ENCODE measurements at regions not wholly inside any gene's neighbourhood (a gene's known extent, or its start where the extent isn't known, plus 50 kb on each side); places are given as distances from the start of the nearest gene placed in this dataset.

DNA sequence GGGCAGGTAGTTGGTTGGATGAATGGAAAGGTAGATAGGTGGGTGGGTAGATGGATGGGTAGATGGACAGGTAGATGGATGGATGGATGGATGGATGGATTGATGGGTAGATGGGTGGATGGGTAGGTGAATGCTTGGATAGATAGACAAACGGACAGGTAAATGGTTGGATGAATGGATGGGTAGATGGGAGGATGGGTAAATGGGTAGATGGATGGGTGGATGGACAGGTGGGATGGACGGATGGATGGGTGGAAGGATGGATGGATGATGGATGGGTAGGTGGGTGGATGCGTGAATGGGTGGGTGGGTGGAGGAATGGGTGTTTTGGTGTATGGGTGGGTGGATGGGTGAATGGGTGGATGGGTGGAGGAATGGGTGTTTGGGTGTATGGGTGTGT, 50.1 kb upstream of the ASAP2 start:
- Mint-ChIP-seq H3K27me3 (peaks cover 11% of the 10 kb centered on the region), H3K4me1 (ENCODE audit: low read depth) (no peaks in the 10 kb centered on the region), H3K36me3 (ENCODE audit: low read depth) (no peaks in the 10 kb centered on the region), H3K4me3 (no peak overlapping the region), H3K9me3 (no peaks in the 10 kb centered on the region), H3K27ac (no peak overlapping the region)

DNA sequence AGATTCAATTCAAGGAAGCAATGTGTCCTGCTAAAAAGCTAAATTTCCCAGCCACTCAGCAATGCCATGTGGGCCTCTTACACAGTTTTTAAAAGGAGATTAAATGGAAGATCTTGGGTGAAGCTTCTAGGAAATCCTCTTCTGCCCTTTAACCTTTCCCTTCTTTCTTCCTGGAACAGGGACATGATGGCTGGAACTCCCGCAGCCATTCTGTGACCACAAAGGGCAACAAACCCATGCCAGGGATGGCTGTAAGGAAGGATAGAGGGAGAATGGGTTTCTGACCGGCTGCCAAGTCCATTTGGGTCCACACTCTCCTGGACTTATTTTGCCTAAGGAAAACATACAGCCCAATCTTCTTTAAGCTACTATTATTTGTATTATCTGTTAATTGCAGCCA, 52.6 kb upstream of the ASAP2 start:
- no peaks in the 10 kb centered on the region for H3K36me3 Mint-ChIP-seq (ENCODE audit: low read depth)
- no peak overlapping the region for H3K27ac Mint-ChIP-seq
- H3K9me3 Mint-ChIP-seq = no peaks in the 10 kb centered on the region
- no peaks in the 10 kb centered on the region for H3K4me1 Mint-ChIP-seq (ENCODE audit: low read depth)
- no peak overlapping the region for H3K4me3 Mint-ChIP-seq
- peaks cover 11% of the 10 kb centered on the region for H3K27me3 Mint-ChIP-seq

DNA sequence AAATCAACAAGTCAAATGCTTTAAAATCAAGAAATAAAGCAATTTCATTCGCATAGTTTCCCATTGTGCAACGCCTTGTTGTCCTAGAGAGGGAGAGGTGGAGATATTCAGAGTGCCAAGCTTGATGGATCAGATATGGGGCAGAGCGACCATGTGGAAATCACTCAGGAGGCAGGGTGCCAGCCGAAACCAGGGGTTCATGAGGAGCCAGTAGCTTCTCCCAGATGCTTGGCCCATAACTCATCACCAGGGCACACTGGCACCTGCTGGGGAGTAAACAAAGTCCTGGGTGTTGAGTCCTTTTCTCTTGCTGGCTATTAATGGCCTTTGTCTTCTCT, 53.0 kb upstream of the ASAP2 start:
- Mint-ChIP-seq H3K4me3 (no peak overlapping the region), H3K9me3 (no peaks in the 10 kb centered on the region), H3K27me3 (peaks cover 11% of the 10 kb centered on the region), H3K36me3 (ENCODE audit: low read depth) (no peaks in the 10 kb centered on the region), H3K4me1 (ENCODE audit: low read depth) (no peaks in the 10 kb centered on the region), H3K27ac (no peak overlapping the region)

DNA sequence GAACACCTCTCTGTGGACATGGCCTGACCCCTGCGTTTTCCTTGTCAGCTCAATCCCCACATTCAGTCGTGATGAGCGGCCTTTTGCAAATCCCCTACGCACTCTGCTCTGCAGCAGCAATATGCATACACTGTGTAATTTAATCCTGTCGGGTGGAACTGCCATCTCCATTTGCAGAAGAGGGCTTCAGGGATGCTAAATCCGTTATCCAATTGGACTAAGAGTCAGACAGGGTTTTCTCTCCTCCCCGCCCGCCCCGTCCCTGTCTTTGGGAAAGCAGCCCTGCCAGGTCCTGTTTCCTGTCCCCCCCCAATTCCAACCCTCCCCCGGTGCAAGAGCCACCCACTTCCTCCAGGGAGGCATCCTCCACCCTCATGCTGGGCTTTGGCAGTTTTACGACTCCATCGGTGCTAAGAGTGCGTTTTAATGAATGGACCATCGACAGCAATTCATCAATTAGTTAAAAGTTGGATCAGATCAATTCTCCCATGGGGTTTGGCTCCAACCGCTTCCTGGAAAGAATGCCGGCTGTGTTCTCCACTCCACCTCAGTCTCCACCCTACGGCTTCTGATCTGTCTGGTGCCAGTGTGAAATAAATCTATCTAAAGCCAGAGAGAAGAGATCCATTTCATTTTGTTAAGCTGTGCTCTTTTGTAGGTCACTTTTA, 53.5 kb upstream of the ASAP2 start:
- Mint-ChIP-seq H3K4me3 (no peak overlapping the region), H3K4me1 (ENCODE audit: low read depth) (no peaks in the 10 kb centered on the region), H3K9me3 (no peaks in the 10 kb centered on the region), H3K36me3 (ENCODE audit: low read depth) (no peaks in the 10 kb centered on the region), H3K27ac (no peak overlapping the region), H3K27me3 (peaks cover 12% of the 10 kb centered on the region)

DNA sequence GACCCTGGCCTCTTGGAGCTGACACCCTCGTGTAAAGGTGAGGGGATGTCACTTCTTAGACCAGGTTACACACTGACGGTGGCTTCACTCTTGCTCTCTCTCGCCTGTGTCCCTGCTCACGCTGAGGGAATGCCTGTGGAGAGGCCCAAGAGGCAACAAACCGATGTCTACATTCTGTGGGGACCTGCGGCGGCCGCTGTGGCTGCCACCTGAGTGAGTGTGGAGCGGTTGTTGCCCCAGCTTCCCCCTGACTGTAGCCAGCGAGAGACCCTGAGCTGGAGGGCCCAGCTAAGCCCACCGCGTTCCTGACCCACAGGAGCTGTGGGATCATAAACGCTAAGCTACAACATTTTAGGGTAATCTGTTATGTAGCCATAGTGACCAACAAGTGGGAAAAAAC, 55.7 kb upstream of the ASAP2 start:
- no peaks in the 10 kb centered on the region for H3K9me3 Mint-ChIP-seq
- no peaks in the 10 kb centered on the region for H3K4me1 Mint-ChIP-seq (ENCODE audit: low read depth)
- H3K27me3 Mint-ChIP-seq = peaks cover 14% of the 10 kb centered on the region
- no peak overlapping the region for H3K27ac Mint-ChIP-seq
- H3K4me3 Mint-ChIP-seq = no peak overlapping the region
- no peaks in the 10 kb centered on the region for H3K36me3 Mint-ChIP-seq (ENCODE audit: low read depth)

DNA sequence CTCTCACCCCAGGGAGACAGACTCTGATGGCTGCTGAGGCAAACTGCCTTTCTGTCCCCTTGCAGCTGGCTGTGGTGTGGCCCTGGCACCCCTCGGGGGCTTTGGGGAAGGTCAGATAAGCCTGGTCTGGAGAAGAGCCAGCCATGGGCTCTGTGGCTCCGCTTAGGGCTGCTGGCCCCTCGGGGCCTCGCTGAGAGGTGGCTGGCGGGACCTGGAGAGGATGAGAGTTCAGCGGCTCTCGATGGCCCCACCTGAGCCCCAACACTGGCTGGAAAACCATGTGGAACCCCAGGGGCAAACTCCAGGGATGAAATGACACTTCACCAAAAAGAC, 56.1 kb upstream of the ASAP2 start:
- no peaks in the 10 kb centered on the region for H3K36me3 Mint-ChIP-seq (ENCODE audit: low read depth)
- H3K27me3 Mint-ChIP-seq = peaks cover 14% of the 10 kb centered on the region

DNA sequence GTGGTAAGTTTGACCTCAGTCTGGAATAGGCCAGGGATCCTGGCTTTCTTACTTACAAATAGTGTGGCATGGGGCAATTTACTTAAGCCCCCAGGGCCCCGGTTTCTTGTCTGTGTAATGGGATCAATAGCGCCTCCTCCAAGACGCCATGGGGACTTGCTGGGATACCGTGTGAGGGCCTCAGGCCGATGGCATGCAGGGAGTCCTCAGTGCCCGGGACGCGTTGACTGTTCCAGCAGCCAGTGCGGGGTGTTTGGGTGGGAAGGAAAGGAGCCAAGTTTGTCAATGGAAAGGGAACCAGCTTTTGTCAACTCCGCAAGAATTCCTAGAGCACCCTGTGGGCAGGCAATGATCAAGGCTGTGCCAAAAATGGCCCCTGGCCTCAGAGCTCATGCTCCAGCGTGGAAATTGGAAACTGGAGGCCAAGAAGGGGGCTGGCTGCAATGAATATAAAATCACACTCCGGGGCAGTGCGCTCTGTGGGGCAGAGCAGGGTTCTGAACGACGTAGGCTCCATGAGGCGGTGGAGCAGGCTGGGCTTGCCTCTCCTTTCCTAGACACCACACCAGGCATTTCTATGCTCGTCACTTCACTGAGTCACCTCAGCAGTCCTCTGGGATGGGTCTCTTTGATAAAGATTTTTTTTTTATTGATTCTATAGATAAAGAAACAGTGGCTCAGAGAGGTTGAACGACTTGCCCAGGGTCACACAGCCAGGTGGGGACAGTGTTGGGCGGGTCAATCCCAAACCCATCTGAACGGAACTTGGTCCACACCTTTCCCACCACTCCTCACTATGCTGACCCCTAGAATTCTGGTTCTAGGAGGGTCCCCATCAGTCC, 56.7 kb upstream of the ASAP2 start:
- no peaks in the 10 kb centered on the region for H3K4me1 Mint-ChIP-seq (ENCODE audit: low read depth)
- H3K36me3 Mint-ChIP-seq (ENCODE audit: low read depth) = no peaks in the 10 kb centered on the region
- no peak overlapping the region for H3K27ac Mint-ChIP-seq
- no peaks in the 10 kb centered on the region for H3K9me3 Mint-ChIP-seq
- H3K4me3 Mint-ChIP-seq = no peak overlapping the region
- peaks cover 14% of the 10 kb centered on the region for H3K27me3 Mint-ChIP-seq

More for the DNA sequence above, 56.1 kb upstream of the ASAP2 start:
- no peaks in the 10 kb centered on the region for H3K9me3 Mint-ChIP-seq
- H3K27ac Mint-ChIP-seq = no peak overlapping the region
- no peaks in the 10 kb centered on the region for H3K4me1 Mint-ChIP-seq (ENCODE audit: low read depth)
- H3K4me3 Mint-ChIP-seq = no peak overlapping the region

DNA sequence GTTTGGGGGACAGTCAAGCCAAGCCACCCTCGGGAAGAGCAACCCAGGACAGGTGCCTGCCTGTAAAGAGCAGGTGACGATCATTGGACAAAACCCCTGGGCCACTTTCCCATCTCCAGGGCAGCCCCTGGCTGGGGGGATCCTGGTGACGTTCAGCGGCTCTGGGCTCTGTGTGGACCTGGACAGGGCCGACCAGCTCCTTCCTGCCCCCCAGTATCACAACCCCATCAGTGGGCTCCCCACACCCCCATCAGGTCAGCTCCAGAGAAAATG, 57.3 kb upstream of the ASAP2 start:
- Mint-ChIP-seq H3K27me3 (peaks cover 17% of the 10 kb centered on the region), H3K4me3 (no peak overlapping the region), H3K9me3 (no peaks in the 10 kb centered on the region), H3K36me3 (ENCODE audit: low read depth) (no peaks in the 10 kb centered on the region), H3K4me1 (ENCODE audit: low read depth) (no peaks in the 10 kb centered on the region), H3K27ac (no peak overlapping the region)

DNA sequence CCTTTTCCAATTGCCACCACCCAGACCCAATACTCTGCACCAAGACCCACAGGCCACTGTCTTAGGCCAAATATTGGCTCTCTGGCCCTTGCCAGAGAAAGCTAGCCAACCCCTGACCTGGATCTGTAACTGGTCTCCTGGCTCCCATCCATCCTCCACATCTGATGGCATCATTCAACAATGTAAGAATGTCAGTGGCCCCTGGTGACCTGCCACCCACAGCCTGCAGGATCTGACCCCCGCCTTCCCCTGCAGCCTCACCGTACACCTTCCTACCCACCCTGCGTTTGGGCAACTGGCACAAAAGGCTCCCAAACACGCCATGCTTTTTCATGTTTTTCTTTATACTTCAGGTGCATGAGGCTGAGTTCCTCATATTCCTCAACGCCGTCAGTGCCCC, 60.0 kb upstream of the ASAP2 start:
- Mint-ChIP-seq H3K27ac (no peak overlapping the region), H3K9me3 (no peaks in the 10 kb centered on the region), H3K4me1 (ENCODE audit: low read depth) (no peaks in the 10 kb centered on the region), H3K36me3 (ENCODE audit: low read depth) (no peaks in the 10 kb centered on the region), H3K4me3 (no peak overlapping the region), H3K27me3 (peaks cover 13% of the 10 kb centered on the region)

DNA sequence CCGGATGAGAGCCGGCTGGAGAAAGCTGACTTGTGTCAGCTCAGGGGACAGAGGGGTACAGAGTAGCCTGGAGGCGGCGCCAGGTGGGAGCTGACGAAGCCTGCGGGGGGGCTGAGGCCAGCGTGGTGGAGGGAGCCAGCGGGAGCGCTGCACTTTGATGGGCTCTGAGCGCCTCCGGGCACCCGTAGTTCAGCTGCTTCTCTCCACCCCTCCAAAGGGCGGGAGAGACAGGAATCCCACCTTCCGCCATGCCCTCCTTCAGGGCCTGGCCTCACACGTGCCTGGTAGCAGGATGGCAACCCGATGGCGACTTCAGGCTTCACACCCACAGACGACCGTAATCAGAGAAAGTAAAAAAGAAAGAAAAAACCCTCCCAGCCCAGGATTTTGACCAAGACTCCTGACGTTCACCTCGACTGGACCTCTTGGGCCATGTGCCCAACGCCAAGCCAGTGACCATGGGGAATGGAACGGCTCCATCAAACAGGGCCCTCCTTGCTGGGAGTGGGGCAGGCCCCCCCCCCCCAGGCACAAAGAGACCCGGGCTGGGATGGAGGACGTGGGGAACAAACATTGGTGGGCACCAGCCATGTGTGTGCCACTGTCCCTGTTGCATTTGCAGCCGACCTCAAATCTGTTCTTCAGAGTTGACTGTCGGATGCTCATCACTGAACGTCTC, 60.7 kb upstream of the ASAP2 start:
- Mint-ChIP-seq H3K36me3 (ENCODE audit: low read depth) (no peaks in the 10 kb centered on the region), H3K4me3 (no peak overlapping the region), H3K27ac (no peak overlapping the region), H3K9me3 (no peaks in the 10 kb centered on the region), H3K4me1 (ENCODE audit: low read depth) (no peaks in the 10 kb centered on the region), H3K27me3 (peaks cover 16% of the 10 kb centered on the region)

DNA sequence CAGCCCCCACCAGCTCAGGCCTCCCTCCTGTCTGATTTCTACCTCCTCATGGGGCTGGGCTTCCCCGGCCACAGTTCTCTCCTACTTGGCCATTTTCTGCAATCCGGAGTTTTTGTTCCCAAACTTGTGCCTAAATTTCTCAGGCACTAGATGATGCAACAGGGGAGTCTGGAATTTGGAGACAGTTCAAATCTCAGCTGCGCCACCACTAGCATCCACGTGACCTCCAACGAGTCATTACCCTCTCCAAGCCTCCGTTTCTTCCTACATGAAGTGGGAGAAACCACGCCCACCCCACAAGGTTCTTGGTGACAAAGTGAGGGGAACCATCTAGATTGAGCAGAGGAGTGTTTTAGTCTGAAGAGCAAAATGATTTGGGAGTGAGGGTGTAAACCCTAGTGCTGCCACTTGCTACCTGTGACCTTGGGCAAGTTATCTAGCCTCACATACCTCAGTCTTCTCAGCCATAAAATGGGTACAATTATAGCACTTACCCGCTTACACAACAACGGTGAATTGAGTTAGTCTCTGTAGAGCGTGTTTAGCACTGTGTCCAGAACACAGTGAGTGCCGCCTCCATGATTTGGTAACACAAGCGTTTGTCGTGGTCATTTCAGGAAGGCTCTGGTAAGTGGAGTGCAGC, 61.4 kb upstream of the ASAP2 start:
- Mint-ChIP-seq H3K9me3 (no peaks in the 10 kb centered on the region), H3K36me3 (ENCODE audit: low read depth) (no peaks in the 10 kb centered on the region), H3K4me3 (no peak overlapping the region), H3K27ac (no peak overlapping the region), H3K4me1 (ENCODE audit: low read depth) (no peaks in the 10 kb centered on the region), H3K27me3 (peaks cover 16% of the 10 kb centered on the region)

DNA sequence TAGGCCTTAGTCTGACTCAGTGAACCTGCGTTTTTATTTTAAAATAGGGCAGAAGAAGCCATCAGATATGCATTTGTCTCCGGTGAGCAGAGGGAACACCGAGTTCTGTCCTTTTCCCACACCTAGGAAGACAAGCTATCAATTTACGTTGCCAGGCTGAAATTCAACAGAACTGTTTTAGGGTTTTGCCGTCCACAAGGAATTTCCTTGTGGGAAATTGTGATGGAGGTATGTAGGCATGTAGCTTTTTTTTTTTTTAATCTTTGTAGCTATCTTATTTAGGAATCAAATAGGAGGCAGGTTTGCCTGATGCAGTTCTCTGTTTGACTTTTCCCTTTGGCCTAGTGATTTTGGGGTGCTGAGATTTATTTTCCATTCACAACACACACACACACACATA, 62.0 kb upstream of the ASAP2 start:
- Mint-ChIP-seq H3K27me3 (peaks cover 16% of the 10 kb centered on the region), H3K4me1 (ENCODE audit: low read depth) (no peaks in the 10 kb centered on the region), H3K4me3 (no peak overlapping the region), H3K36me3 (ENCODE audit: low read depth) (no peaks in the 10 kb centered on the region), H3K27ac (no peak overlapping the region), H3K9me3 (no peaks in the 10 kb centered on the region)

DNA sequence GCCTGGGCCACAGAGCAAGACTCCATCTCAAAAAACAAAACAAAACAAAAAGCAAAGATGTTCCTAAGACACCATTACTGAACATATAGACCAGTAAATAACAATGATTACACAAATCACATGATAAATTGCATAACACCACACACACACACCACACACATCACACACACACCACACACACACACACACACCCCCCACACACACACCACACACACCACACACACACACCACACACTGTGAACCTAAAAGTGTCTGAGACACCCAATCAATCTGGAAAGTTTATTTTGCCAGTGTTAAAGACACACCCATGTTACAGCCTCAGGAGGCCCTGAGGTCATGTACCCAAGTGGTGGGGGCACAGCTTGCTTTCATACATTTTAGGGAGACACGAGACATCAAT, 62.6 kb upstream of the ASAP2 start:
- peaks cover 16% of the 10 kb centered on the region for H3K27me3 Mint-ChIP-seq
- no peaks in the 10 kb centered on the region for H3K36me3 Mint-ChIP-seq (ENCODE audit: low read depth)
- H3K27ac Mint-ChIP-seq = no peak overlapping the region
- H3K4me1 Mint-ChIP-seq (ENCODE audit: low read depth) = no peaks in the 10 kb centered on the region
- no peak overlapping the region for H3K4me3 Mint-ChIP-seq
- H3K9me3 Mint-ChIP-seq = no peaks in the 10 kb centered on the region

DNA sequence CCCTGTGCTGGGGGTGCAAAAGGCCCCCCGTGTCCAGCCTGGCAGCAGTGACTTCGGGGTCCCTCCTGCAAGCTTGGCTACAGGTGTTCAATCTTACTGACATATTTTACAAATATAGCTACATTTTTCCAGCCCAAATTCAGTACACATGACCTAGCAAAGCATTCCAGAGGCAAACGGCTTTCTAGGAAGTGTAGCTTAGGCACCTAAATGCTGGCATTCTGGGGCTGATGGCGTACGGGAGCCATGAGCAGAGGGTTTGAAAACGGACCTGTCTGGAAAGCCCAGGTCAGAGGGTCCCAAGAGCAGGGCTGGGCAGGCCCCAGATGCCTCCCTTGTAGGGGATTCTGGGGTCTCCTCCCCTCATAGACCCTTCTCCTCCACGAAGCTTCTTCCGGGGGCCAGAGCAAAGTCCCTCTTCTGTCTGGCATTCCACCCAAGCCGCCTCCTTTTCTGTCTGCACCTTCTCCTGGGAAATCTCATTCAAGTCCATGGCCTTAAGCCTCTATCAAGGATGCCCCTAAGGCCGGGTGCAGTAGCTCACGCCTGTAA, 63.3 kb upstream of the ASAP2 start:
- Mint-ChIP-seq H3K9me3 (no peaks in the 10 kb centered on the region), H3K36me3 (ENCODE audit: low read depth) (no peaks in the 10 kb centered on the region), H3K4me1 (ENCODE audit: low read depth) (no peaks in the 10 kb centered on the region), H3K4me3 (no peak overlapping the region), H3K27ac (no peak overlapping the region), H3K27me3 (peaks cover 16% of the 10 kb centered on the region)

DNA sequence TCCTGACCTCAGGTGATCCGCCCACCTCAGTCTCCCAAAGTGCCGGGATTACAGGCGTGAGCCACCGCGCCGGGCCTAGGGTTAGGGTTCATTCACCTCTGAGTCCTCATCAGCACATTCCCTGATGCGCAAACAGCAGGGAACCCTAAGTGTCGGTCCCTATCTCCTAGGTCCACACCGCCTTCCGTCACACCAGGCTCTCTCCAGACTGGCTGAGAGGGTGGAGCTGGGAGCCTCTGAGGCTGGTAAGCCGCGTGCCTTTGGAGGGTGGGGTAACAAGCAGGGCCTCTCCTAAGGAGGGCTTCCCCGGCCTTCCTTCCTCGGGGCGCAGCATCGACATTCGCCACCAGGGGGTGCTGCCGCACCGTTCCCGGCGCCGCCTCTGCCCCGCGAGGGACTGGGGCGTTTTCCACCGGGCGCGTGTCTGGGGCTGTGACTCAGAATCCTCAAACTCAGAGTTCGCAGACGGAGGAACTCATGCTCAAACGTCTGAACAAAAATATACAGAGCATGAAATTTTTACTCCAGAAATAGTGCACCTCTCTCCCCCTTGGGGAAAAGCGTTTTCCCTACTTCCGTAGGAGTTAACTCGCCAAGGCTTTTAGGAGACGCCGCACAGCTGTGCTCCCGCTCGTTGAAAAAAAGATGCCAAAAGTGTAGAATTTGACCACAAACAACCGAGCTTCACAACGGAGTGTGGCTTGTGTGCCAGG, 63.9 kb upstream of the ASAP2 start:
- Mint-ChIP-seq H3K27me3 (peaks cover 13% of the 10 kb centered on the region), H3K4me3 (peak overlapping the region; percentile 17), H3K36me3 (ENCODE audit: low read depth) (no peaks in the 10 kb centered on the region), H3K4me1 (ENCODE audit: low read depth) (no peaks in the 10 kb centered on the region), H3K9me3 (no peaks in the 10 kb centered on the region), H3K27ac (no peak overlapping the region)

Data from stimulated activated naive CD8-positive, alpha-beta T cell treated with anti-CD3 and anti-CD28 coated beads, Interleukin-15, Interleukin-2, amounts not matched to agents 100 ng/mL and 50 ng/mL, for 24 hours (primary cell).